WTC11 (cell line): ENCODE measurements at regions not wholly inside any gene's neighbourhood (a gene's known extent, or its start where the extent isn't known, plus 50 kb on each side); places are given as distances from the start of the nearest gene placed in this dataset.

Source experiments
- ATF2 ChIP-seq: sonication (generic); formaldehyde crosslinking; IDR thresholded peaks from 2 replicates; pipeline ENCODE4 v1.8.1; 2022; ENCODE audit warnings: low read depth, missing genetic modification reagents, borderline replicate concordance
- ATF3 ChIP-seq: sonication (generic); formaldehyde crosslinking; conservative IDR thresholded peaks from 2 replicates; pipeline ENCODE4 v1.8.1; 2022; ENCODE audit warnings: mild to moderate bottlenecking, missing genetic modification reagents
- CTCF ChIP-seq: fragments of 200-600 bp; IDR thresholded peaks from 2 replicates; pipeline ENCODE4 v1.8.0; 2022; ENCODE audit warnings: antibody characterized with exemption
- E2F1 ChIP-seq: sonication (generic); formaldehyde crosslinking; IDR thresholded peaks from 2 replicates; pipeline ENCODE4 v1.8.0; 2022; ENCODE audit warnings: mild to moderate bottlenecking, missing genetic modification reagents
- HMGXB4 ChIP-seq: sonication (generic); formaldehyde crosslinking; IDR thresholded peaks from 2 replicates; pipeline ENCODE4 v1.8.1; 2023; ENCODE audit warnings: mild to moderate bottlenecking, moderate library complexity, missing genetic modification reagents
- IRF2 ChIP-seq: sonication (generic); formaldehyde crosslinking; IDR thresholded peaks from 2 replicates; pipeline ENCODE4 v1.8.0; 2022; ENCODE audit warnings: low read depth, missing genetic modification reagents, borderline replicate concordance
- STAT6 ChIP-seq: sonication (generic); formaldehyde crosslinking; conservative IDR thresholded peaks from 2 replicates; pipeline ENCODE4 v1.8.1; 2023; ENCODE audit warnings: mild to moderate bottlenecking, low read depth, missing genetic modification reagents, moderate library complexity
- TCF7 ChIP-seq: sonication (generic); formaldehyde crosslinking; IDR thresholded peaks from 2 replicates; pipeline ENCODE4 v1.8.0; 2022; ENCODE audit warnings: mild to moderate bottlenecking, low read depth, missing genetic modification reagents, moderate library complexity
- TEAD4 ChIP-seq: sonication (generic); formaldehyde crosslinking; IDR thresholded peaks from 2 replicates; pipeline ENCODE4 v1.8.0; 2022; ENCODE audit warnings: mild to moderate bottlenecking, missing genetic modification reagents
- USF2 ChIP-seq: sonication (generic); formaldehyde crosslinking; IDR thresholded peaks from 2 replicates; pipeline ENCODE4 v1.8.1; 2023; ENCODE audit warnings: mild to moderate bottlenecking, missing genetic modification reagents, moderate library complexity
- ZBTB21 ChIP-seq: sonication (generic); formaldehyde crosslinking; IDR thresholded peaks from 2 replicates; pipeline ENCODE4 v1.8.1; 2023; ENCODE audit warnings: mild to moderate bottlenecking, missing genetic modification reagents, borderline replicate concordance
- ZNF512 ChIP-seq: sonication (generic); formaldehyde crosslinking; IDR thresholded peaks from 2 replicates; pipeline ENCODE4 v1.8.1; 2022; ENCODE audit warnings: missing genetic modification reagents, borderline replicate concordance
- ZNF532 ChIP-seq: fragments of 250-450 bp; sonication (Bioruptor Pico); IDR thresholded peaks from 2 replicates; pipeline ENCODE4 v1.9.0; 2021; ENCODE audit warnings: mild to moderate bottlenecking, borderline replicate concordance
- ZNF671 ChIP-seq: fragments of 250-450 bp; sonication (Bioruptor Pico); IDR thresholded peaks from 2 replicates; pipeline ENCODE4 v1.8.0; 2021; ENCODE audit warnings: mild to moderate bottlenecking

GRCh38 chr6:156450421-156450820 lies 326.8 kb upstream of the ARID1B start:
- TF ChIP-seq TEAD4 (CRISPR knock-in tag): no peak
- TF ChIP-seq CTCF: no peak
- TF ChIP-seq ATF3 (CRISPR knock-in tag): no peak
- TF ChIP-seq IRF2: no peak
- no peak for TF ChIP-seq ZNF512 (CRISPR knock-in tag)
- no peak for TF ChIP-seq HMGXB4 (CRISPR knock-in tag)
- TF ChIP-seq ATF2 (CRISPR knock-in tag): no peak
- no peak for TF ChIP-seq STAT6 (CRISPR knock-in tag)
- TF ChIP-seq TCF7 (CRISPR knock-in tag): no peak
- no peak for TF ChIP-seq E2F1 (CRISPR knock-in tag)
- TF ChIP-seq ZNF532 (CRISPR knock-in tag): no peak
- no peak for TF ChIP-seq ZBTB21 (CRISPR knock-in tag)
- no peak for TF ChIP-seq USF2 (CRISPR knock-in tag)
- no peak for TF ChIP-seq ZNF671 (CRISPR knock-in tag)
